WTC11 (cell line): ENCODE measurements at regions not wholly inside any gene's neighbourhood (a gene's known extent, or its start where the extent isn't known, plus 50 kb on each side); places are given as distances from the start of the nearest gene placed in this dataset.

Source experiments
- ATAC-seq: fragments of 200-7000 bp; cut with Tn5 transposase; 2 replicates; pipeline ENCODE4 v1.10.0; 2021; ENCODE audit warnings: mild to moderate bottlenecking, moderate library complexity
- CTCF ChIA-PET: fragments of 300-600 bp; sonication (Branson Sonifier 250); formaldehyde crosslinking; loops from one replicate; lab custom pipeline; 2021; ENCODE audit warnings: antibody characterized with exemption; lab: Charles Lee
- POLR2A ChIA-PET: fragments of 350-600 bp; sonication (Branson Sonifier 250); formaldehyde crosslinking; loops from one replicate; lab custom pipeline; 2021; ENCODE audit warnings: antibody characterized with exemption; lab: Charles Lee
- DNase-seq: peaks from one replicate; pipeline ENCODE4 v3.0.0; 2021; ENCODE audit warnings: low spot score
- H3K27ac Mint-ChIP-seq: 2 replicates; pipeline ENCODE4 v1.8.0; 2021; ENCODE audit warnings: mixed read lengths
- H3K27me3 Mint-ChIP-seq: 2 replicates; pipeline ENCODE4 v1.8.0; 2021; ENCODE audit warnings: low read depth, mild to moderate bottlenecking, moderate library complexity, mixed read lengths
- H3K36me3 Mint-ChIP-seq: 2 replicates; pipeline ENCODE4 v1.8.0; 2021; ENCODE audit warnings: mixed read lengths
- H3K4me1 Mint-ChIP-seq: 2 replicates; pipeline ENCODE4 v1.8.0; 2022; ENCODE audit warnings: mixed read lengths
- H3K4me3 Mint-ChIP-seq: 2 replicates; pipeline ENCODE4 v1.8.0; 2021; ENCODE audit warnings: mild to moderate bottlenecking, moderate library complexity, mixed read lengths
- H3K9me3 Mint-ChIP-seq: 2 replicates; pipeline ENCODE4 v1.8.0; 2021; ENCODE audit warnings: mixed read lengths
- AFF4 ChIP-seq: sonication (generic); formaldehyde crosslinking; IDR thresholded peaks from 2 replicates; pipeline ENCODE4 v1.8.1; 2023; ENCODE audit warnings: mild to moderate bottlenecking, missing genetic modification reagents, borderline replicate concordance
- CTCF ChIP-seq: fragments of 200-600 bp; IDR thresholded peaks from 2 replicates; pipeline ENCODE4 v1.8.0; 2022; ENCODE audit warnings: antibody characterized with exemption
- GABPB1 ChIP-seq: sonication (generic); formaldehyde crosslinking; IDR thresholded peaks from 2 replicates; pipeline ENCODE4 v1.8.1; 2023; ENCODE audit warnings: mild to moderate bottlenecking, missing genetic modification reagents
- GRHL2 ChIP-seq: fragments of 250-450 bp; sonication (Bioruptor Pico); IDR thresholded peaks from 2 replicates; pipeline ENCODE4 v1.8.0; 2022; ENCODE audit warnings: mild to moderate bottlenecking, moderate library complexity; ENCODE audit not compliant: insufficient replicate concordance, severe bottlenecking
- GTF2I ChIP-seq: fragments of 250-450 bp; sonication (Bioruptor Pico); conservative IDR thresholded peaks from 2 replicates; pipeline ENCODE4 v1.4.0; 2021; ENCODE audit warnings: mild to moderate bottlenecking
- JAZF1 ChIP-seq: fragments of 250-450 bp; sonication (Bioruptor Pico); IDR thresholded peaks from 2 replicates; pipeline ENCODE4 v1.9.0; 2021; ENCODE audit warnings: moderate library complexity, mild to moderate bottlenecking, inconsistent platforms
- MAX ChIP-seq: sonication (generic); formaldehyde crosslinking; IDR thresholded peaks from 2 replicates; pipeline ENCODE4 v1.8.0; 2022; ENCODE audit warnings: mild to moderate bottlenecking, missing genetic modification reagents
- NFYB ChIP-seq: sonication (generic); formaldehyde crosslinking; conservative IDR thresholded peaks from 2 replicates; pipeline ENCODE4 v1.8.0; 2022; ENCODE audit warnings: low read depth, missing genetic modification reagents
- NR1H2 ChIP-seq: sonication (generic); formaldehyde crosslinking; IDR thresholded peaks from 2 replicates; pipeline ENCODE4 v1.9.0; 2021; ENCODE audit warnings: mild to moderate bottlenecking, moderate library complexity, missing genetic modification reagents
- PREB ChIP-seq: sonication (generic); formaldehyde crosslinking; IDR thresholded peaks from 2 replicates; pipeline ENCODE4 v1.8.1; 2022; ENCODE audit warnings: mild to moderate bottlenecking, missing genetic modification reagents, moderate library complexity, borderline replicate concordance
- SMAD3 ChIP-seq: sonication (generic); formaldehyde crosslinking; IDR thresholded peaks from 2 replicates; pipeline ENCODE4 v1.8.0; 2022; ENCODE audit warnings: missing genetic modification reagents, mild to moderate bottlenecking, borderline replicate concordance
- SMAD4 ChIP-seq: sonication (generic); formaldehyde crosslinking; IDR thresholded peaks from 2 replicates; pipeline ENCODE4 v1.8.0; 2022; ENCODE audit warnings: mild to moderate bottlenecking, missing genetic modification reagents
- USF1 ChIP-seq: sonication (generic); formaldehyde crosslinking; IDR thresholded peaks from 2 replicates; pipeline ENCODE4 v1.8.0; 2022; ENCODE audit warnings: mild to moderate bottlenecking, missing genetic modification reagents
- ZBTB21 ChIP-seq: sonication (generic); formaldehyde crosslinking; IDR thresholded peaks from 2 replicates; pipeline ENCODE4 v1.8.1; 2023; ENCODE audit warnings: mild to moderate bottlenecking, missing genetic modification reagents, borderline replicate concordance

GRCh38 chr13:83286737-83287136 lies 595.5 kb downstream of the SLITRK1 start (continued):
- TF ChIP-seq MAX (CRISPR knock-in tag) (no peak), CTCF (no peak), JAZF1 (no peak), GTF2I (CRISPR knock-in tag) (no peak), SMAD3 (CRISPR knock-in tag) (no peak), GABPB1 (CRISPR knock-in tag) (no peak), SMAD4 (CRISPR knock-in tag) (no peak)

GRCh38 chr13:83281654-83282053 lies 600.6 kb downstream of the SLITRK1 start:
- no peak for TF ChIP-seq NFYB
- TF ChIP-seq, all 79 proteins: peak for 0
- POLR2A ChIA-PET, result no interaction called here
- H3K36me3 Mint-ChIP-seq, result no peaks in the 10 kb centered on the region
- ATAC-seq, result no peak
- peaks cover 9% of the 10 kb centered on the region for H3K4me1 Mint-ChIP-seq
- no peak overlapping the region for H3K4me3 Mint-ChIP-seq
- CTCF ChIA-PET, result no interaction called here
- no peak overlapping the region for H3K27ac Mint-ChIP-seq
- no peak for DNase-seq
- H3K9me3 Mint-ChIP-seq, result no peaks in the 10 kb centered on the region
- no peaks in the 10 kb centered on the region for H3K27me3 Mint-ChIP-seq

GRCh38 chr13:83274679-83275078 lies 607.6 kb downstream of the SLITRK1 start:
- H3K4me3 Mint-ChIP-seq, result no peak overlapping the region
- TF ChIP-seq ZBTB21 (CRISPR knock-in tag) (no peak), PREB (CRISPR knock-in tag) (no peak), NR1H2 (CRISPR knock-in tag) (no peak), AFF4 (CRISPR knock-in tag) (no peak), GRHL2 (no peak), SMAD3 (CRISPR knock-in tag) (no peak), USF1 (no peak)
- ChIA-PET CTCF (no interaction called here), POLR2A (no interaction called here)
- no peaks in the 10 kb centered on the region for H3K36me3 Mint-ChIP-seq
- no peaks in the 10 kb centered on the region for H3K9me3 Mint-ChIP-seq
- DNase-seq, result no peak
- H3K4me1 Mint-ChIP-seq, result peaks cover 16% of the 10 kb centered on the region
- H3K27ac Mint-ChIP-seq, result no peak overlapping the region
- no peak for ATAC-seq
- H3K27me3 Mint-ChIP-seq, result no peaks in the 10 kb centered on the region
